ENCODE measurements at regions not wholly inside any gene's neighbourhood (a gene's known extent, or its start where the extent isn't known, plus 50 kb on each side); places are given as distances from the start of the nearest gene placed in this dataset.

DNA sequence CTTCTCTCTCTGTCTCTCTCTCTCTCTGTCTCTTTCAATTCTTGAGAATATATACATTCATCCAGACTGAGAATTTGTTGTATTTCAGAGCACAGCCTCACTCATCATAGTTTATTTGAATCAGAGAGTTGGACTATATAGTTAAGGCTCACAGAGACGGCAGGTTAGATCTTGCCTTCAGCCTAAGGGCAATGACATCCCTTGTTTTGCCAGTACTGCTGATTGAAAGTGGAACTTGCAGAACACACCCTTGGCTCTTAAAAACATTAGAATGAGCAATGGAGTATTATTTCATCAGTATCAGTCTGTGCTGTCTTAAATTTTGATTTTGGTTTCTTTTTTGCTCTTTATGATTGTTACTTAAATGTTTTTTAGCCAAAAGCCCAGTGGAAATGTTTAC lies 62.0 kb upstream of the DSG1 start:
- TF ChIP-seq, protein P1, sequence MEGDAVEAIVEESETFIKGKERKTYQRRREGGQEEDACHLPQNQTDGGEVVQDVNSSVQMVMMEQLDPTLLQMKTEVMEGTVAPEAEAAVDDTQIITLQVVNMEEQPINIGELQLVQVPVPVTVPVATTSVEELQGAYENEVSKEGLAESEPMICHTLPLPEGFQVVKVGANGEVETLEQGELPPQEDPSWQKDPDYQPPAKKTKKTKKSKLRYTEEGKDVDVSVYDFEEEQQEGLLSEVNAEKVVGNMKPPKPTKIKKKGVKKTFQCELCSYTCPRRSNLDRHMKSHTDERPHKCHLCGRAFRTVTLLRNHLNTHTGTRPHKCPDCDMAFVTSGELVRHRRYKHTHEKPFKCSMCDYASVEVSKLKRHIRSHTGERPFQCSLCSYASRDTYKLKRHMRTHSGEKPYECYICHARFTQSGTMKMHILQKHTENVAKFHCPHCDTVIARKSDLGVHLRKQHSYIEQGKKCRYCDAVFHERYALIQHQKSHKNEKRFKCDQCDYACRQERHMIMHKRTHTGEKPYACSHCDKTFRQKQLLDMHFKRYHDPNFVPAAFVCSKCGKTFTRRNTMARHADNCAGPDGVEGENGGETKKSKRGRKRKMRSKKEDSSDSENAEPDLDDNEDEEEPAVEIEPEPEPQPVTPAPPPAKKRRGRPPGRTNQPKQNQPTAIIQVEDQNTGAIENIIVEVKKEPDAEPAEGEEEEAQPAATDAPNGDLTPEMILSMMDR (IDR thresholded peaks at IDR 0.05): no peak
- TF ChIP-seq POLR2AphosphoS5 (IDR thresholded peaks at IDR 0.05): peak; percentile 22
- DNase-seq (ENCODE audit: low spot score): peak; percentile 55
- H3K27me3 ChIP-seq (replicated peaks; ENCODE audit: insufficient read depth): no peaks in the 10 kb centered on the region
- WGBS: 46% methylated on average over 1 of the region's 1 CpG
- H3K36me3 ChIP-seq: no peaks in the 10 kb centered on the region
- intact Hi-C loops (cut with DNase I): no loop called here
- no peak overlapping the region for H3K27ac ChIP-seq
- no peaks in the 10 kb centered on the region for H3K4me1 ChIP-seq (replicated peaks)
- H3K4me3 ChIP-seq: no peak overlapping the region
- H3K9me3 ChIP-seq: no peaks in the 10 kb centered on the region

DNA sequence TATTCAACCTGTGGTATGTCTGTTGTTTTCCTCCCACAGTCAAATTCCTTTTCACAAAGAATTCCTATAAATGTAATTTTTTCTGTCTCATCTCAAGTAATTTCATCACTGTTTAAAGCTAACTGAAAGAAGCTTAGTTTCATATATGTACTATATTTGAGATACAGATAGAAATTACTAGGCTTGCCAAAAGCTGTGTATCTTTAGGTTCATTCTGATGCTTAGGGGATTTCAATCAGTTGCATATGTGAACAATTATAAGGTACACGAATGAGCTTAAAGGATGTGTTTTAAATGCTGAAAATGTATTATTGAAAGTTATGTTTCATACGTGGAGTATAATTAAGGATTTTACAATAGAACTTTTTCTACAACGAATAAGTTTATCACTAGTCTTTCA lies 59.2 kb upstream of the DSG1 start:
- no peak for DNase-seq (ENCODE audit: low spot score)
- WGBS: 88% methylated on average over 3 of the region's 3 CpGs
- Histone ChIP-seq H3K27ac (no peak overlapping the region), H3K9me3 (no peaks in the 10 kb centered on the region), H3K4me3 (no peak overlapping the region), H3K27me3 (replicated peaks; ENCODE audit: insufficient read depth) (no peaks in the 10 kb centered on the region), H3K36me3 (no peaks in the 10 kb centered on the region), H3K4me1 (replicated peaks) (no peaks in the 10 kb centered on the region)
- TF ChIP-seq POLR2AphosphoS5 (IDR thresholded peaks at IDR 0.05) (no peak), POLR2A (IDR thresholded peaks at IDR 0.05) (no peak)
- TF ChIP-seq, protein P1 (IDR thresholded peaks at IDR 0.05): no peak
- intact Hi-C loops (cut with DNase I): no loop called here

GRCh38 chr18:31261792-31262582 lies 56.0 kb upstream of the DSG1 start:
- WGBS: 61% methylated on average over 6 of the region's 6 CpGs
- intact Hi-C loops (cut with DNase I): no loop called here

GRCh38 chr18:31267823-31268481 lies 50.0 kb upstream of the DSG1 start:
- DNase-seq (ENCODE audit: low spot score): no peak
- intact Hi-C loops (cut with DNase I): no loop called here
- H3K4me3 ChIP-seq: no peak overlapping the region
- no peaks in the 10 kb centered on the region for H3K4me1 ChIP-seq (replicated peaks)
- H3K27me3 ChIP-seq (replicated peaks; ENCODE audit: insufficient read depth): no peaks in the 10 kb centered on the region
- H3K27ac ChIP-seq: no peak overlapping the region
- no peaks in the 10 kb centered on the region for H3K36me3 ChIP-seq
- 54% methylated on average over 2 of the region's 2 CpGs for WGBS
- TF ChIP-seq POLR2AphosphoS5 (IDR thresholded peaks at IDR 0.05) (no peak), POLR2A (IDR thresholded peaks at IDR 0.05) (no peak)
- TF ChIP-seq, protein P1 (IDR thresholded peaks at IDR 0.05): no peak
- H3K9me3 ChIP-seq: no peaks in the 10 kb centered on the region

More at GRCh38 chr18:31261792-31262582, 56.0 kb upstream of the DSG1 start:
- DNase-seq (ENCODE audit: low spot score): no peak
- Histone ChIP-seq H3K4me3 (no peak overlapping the region), H3K4me1 (replicated peaks) (no peaks in the 10 kb centered on the region), H3K27ac (no peak overlapping the region), H3K27me3 (replicated peaks; ENCODE audit: insufficient read depth) (no peaks in the 10 kb centered on the region), H3K36me3 (no peaks in the 10 kb centered on the region), H3K9me3 (no peaks in the 10 kb centered on the region)
- TF ChIP-seq, protein P1 (IDR thresholded peaks at IDR 0.05): no peak
- TF ChIP-seq POLR2AphosphoS5 (IDR thresholded peaks at IDR 0.05): no peak
- no peak for TF ChIP-seq POLR2A (IDR thresholded peaks at IDR 0.05)

All from prostate gland (tissue), 2 donors.